ENCODE measurements at regions not wholly inside any gene's neighbourhood (a gene's known extent, or its start where the extent isn't known, plus 50 kb on each side); places are given as distances from the start of the nearest gene placed in this dataset.

DNA sequence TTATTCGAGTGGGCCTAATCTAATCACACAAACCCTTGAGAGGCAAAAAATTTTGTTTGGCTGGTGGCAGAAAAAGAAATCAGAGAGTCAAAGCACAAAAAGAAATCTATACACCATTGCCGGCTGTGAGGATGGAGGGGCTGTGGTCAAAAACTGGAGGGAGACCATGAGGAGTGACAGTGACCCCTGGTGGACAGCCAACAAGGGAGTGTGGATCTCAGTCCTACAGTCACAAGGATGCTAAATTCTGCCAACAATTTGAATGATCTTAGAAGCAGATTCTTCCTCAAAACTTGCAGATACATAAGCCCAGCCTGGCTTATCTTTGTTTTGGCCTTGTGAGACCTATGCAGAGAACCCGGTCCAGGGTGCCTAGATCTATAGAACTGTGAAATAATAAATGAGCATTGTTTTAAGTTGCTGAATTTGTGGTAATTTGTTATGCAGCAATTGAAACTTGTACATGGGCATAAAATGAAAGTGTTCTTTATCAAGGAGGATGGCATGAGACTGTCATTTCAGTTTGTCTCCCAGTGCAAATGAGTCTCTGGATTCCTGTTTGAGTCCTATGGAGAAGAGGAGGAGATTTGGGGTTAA is 103.0 kb upstream of the ARHGEF26 start:
- FAIRE-seq = peak; percentile 70

DNA sequence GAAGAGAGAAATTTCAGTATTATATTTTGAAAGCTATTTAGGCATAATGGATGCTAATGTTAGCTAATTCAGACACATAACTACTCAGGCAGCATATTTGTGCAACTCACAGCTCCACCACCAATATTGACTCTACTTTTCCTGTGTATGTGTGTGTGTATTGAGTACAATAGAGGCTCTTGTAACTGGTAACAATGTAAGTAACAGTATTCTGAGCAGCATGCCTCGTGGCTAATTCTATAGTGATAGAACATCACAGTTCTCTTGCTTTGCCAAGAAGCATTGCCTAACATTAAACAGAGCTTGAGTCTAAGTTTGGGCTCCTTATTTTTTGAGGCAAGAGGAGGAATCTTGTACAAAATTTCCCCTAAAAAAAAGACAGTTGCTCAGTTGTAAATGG is 98.6 kb upstream of the ARHGEF26 start:
- DNase-seq (ENCODE audit: insufficient read length) (no peak), FAIRE-seq (no peak)
- TF ChIP-seq POLR2A (IDR thresholded peaks at IDR 0.05; ENCODE audit: low read depth, low read length) (no peak), POLR2AphosphoS5 (IDR thresholded peaks at IDR 0.05; ENCODE audit: low read depth, low read length) (no peak), TAF1 (IDR thresholded peaks at IDR 0.05; ENCODE audit: borderline replicate concordance, low read depth, low read length) (no peak)

More for the DNA sequence above, 103.0 kb upstream of the ARHGEF26 start:
- DNase-seq (ENCODE audit: insufficient read length) = peak; percentile 0
- TF ChIP-seq TAF1 (IDR thresholded peaks at IDR 0.05; ENCODE audit: borderline replicate concordance, low read depth, low read length) = no peak
- no peak for TF ChIP-seq POLR2A (IDR thresholded peaks at IDR 0.05; ENCODE audit: low read depth, low read length)
- no peak for TF ChIP-seq POLR2AphosphoS5 (IDR thresholded peaks at IDR 0.05; ENCODE audit: low read depth, low read length)

DNA sequence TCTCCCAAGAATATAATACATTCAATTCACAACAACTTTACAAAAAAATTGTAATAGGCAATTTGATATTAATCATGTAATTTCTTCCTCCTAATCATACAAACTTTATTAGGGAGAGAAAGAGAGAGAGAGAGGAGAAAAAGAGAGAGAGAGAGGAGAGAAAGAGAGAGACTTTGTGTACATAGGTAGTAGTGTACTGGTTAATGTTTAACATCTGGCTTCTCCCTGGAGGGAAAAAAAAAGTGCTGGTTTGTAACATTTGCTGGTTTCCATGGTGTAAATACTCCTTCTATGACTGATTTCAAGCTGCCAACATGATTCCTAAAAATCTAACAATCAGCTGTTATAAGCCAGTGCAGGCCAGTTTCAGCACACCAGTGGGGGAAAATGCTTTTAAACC is 98.0 kb upstream of the ARHGEF26 start:
- TF ChIP-seq POLR2A (IDR thresholded peaks at IDR 0.05; ENCODE audit: low read depth, low read length) = no peak
- TF ChIP-seq TAF1 (IDR thresholded peaks at IDR 0.05; ENCODE audit: borderline replicate concordance, low read depth, low read length) = no peak
- no peak for DNase-seq (ENCODE audit: insufficient read length)
- no peak for FAIRE-seq

DNA sequence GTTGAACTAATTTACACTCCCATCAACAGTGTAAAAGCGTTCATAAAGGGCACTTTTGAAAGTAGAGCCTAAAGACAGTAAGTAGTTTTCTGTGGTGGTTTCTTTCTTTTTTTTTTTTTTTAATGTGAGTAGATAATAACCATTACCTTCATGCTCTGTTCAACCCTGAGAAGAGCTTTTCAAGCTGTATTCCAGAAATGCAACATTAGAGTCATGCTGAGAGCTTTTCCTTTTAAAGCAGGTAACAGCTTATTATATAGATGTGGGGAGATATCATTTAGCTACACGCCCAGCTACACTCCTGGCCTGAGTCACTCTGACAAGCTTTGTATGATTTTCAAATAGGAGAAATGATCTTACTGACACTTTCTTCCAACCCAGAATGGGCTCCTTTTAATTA is 96.2 kb upstream of the ARHGEF26 start:
- FAIRE-seq = no peak
- TF ChIP-seq POLR2A (IDR thresholded peaks at IDR 0.05; ENCODE audit: low read depth, low read length) (no peak), TAF1 (IDR thresholded peaks at IDR 0.05; ENCODE audit: borderline replicate concordance, low read depth, low read length) (no peak), POLR2AphosphoS5 (IDR thresholded peaks at IDR 0.05; ENCODE audit: low read depth, low read length) (no peak)

DNA sequence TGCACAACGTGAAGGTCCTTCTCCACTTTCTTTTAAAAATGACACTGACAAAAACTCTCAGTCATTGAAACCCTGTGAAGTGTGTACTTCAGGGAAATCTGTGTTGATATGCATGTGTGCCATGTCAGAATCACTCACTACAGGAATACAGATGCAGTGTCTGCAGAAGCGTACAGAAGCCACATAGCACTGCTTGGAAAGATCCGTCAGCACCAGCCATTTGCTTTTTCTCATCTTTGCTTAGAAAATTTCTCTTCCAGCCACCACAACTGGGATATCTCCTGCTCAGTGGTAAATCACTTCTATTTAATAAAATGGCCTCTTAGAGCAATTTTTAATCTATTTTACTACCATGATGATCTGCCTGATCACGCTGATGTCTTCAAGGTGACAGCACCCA is 91.3 kb upstream of the ARHGEF26 start:
- DNase-seq (ENCODE audit: insufficient read length) (no peak), FAIRE-seq (no peak)
- TF ChIP-seq POLR2AphosphoS5 (IDR thresholded peaks at IDR 0.05; ENCODE audit: low read depth, low read length) (no peak), TAF1 (IDR thresholded peaks at IDR 0.05; ENCODE audit: borderline replicate concordance, low read depth, low read length) (no peak), POLR2A (IDR thresholded peaks at IDR 0.05; ENCODE audit: low read depth, low read length) (no peak)

More for the DNA sequence above, 96.2 kb upstream of the ARHGEF26 start:
- no peak for DNase-seq (ENCODE audit: insufficient read length)

DNA sequence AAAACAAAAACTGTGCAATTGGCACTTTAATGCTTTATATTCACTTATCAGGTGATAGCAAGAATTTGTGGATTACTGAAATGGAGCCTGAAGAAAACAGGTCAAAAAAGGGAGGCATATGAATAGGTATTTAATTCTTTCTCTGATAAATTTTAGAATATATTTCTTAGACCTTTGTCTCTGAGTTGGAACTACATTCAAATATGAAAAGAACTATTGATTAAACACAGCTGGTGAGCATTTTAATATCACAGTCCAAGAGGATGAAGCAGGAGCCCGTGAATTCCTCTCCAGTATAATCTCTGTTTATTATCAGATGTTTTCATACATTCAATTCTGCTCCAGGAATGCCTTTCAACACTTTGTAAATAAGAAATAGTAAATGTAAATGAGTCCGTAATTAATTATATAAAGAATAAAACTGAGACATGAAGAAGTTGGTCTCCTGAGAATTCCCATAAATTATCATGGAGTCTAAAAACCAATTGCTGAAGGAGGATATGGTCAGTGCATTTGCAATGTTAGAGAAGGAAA is 86.3 kb upstream of the ARHGEF26 start:
- FAIRE-seq (no peak), DNase-seq (ENCODE audit: insufficient read length) (no peak)
- TF ChIP-seq POLR2A (IDR thresholded peaks at IDR 0.05; ENCODE audit: low read depth, low read length) (no peak), TAF1 (IDR thresholded peaks at IDR 0.05; ENCODE audit: borderline replicate concordance, low read depth, low read length) (no peak), POLR2AphosphoS5 (IDR thresholded peaks at IDR 0.05; ENCODE audit: low read depth, low read length) (no peak)

DNA sequence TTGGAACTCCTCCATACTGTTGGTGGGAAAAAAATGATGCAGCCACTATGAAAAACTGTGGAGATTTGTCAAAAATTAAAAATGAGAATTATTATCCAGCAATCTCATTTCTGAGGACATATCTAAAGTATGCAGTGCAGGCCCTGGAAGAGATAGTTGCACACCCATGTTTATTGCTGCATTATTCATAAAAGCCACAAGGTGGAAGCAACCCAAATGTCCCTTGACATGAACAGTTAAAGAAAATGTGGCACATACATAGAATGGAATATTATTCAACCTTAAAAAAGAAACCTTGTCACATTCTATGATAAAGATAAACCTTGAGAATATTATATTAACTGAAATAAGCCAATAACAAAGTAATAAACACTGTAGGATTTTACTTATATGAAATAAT is 80.9 kb upstream of the ARHGEF26 start:
- no peak for DNase-seq (ENCODE audit: insufficient read length)
- TF ChIP-seq POLR2A (IDR thresholded peaks at IDR 0.05; ENCODE audit: low read depth, low read length) (no peak), POLR2AphosphoS5 (IDR thresholded peaks at IDR 0.05; ENCODE audit: low read depth, low read length) (no peak), TAF1 (IDR thresholded peaks at IDR 0.05; ENCODE audit: borderline replicate concordance, low read depth, low read length) (no peak)
- no peak for FAIRE-seq

DNA sequence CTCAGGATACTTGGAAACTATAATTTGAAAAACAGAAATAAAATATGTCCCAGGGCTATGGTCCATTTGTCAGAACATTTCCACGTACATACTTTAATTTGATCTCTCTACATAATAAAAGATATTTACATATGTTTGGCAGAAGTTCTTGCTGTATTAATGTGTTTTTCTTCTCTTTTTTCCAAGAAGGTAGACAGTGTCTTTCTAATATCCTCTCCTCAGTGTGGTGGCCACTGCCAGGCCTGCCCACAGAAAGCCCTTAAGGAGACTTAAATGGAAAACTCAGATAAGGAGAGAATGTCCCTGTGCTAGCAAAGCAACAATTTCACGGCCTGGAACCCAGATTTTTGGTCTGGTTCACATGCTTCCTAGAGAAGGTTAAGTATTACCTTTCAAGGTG is 76.5 kb upstream of the ARHGEF26 start:
- FAIRE-seq = no peak
- no peak for DNase-seq (ENCODE audit: insufficient read length)
- TF ChIP-seq POLR2A (IDR thresholded peaks at IDR 0.05; ENCODE audit: low read depth, low read length) (no peak), TAF1 (IDR thresholded peaks at IDR 0.05; ENCODE audit: borderline replicate concordance, low read depth, low read length) (no peak), POLR2AphosphoS5 (IDR thresholded peaks at IDR 0.05; ENCODE audit: low read depth, low read length) (no peak)

DNA sequence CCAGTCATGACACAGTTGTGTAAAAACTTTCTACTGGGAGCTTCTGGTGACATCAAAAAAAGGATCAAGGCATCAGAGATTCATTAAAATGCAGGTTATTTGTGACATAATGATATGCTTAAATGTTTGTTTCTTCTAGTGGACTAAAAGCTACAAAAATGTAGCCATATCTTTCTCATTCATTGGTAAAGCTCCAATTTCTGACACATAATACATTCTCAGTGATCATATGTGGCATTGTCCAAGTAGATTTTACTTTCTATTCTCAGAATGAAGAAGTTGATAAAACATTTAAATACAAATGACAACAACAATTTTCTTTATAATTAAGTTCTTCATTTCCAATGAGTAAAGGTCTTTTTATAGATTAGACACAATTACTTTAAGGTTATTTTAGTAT is 71.0 kb upstream of the ARHGEF26 start:
- DNase-seq (ENCODE audit: insufficient read length) = no peak
- TF ChIP-seq POLR2A (IDR thresholded peaks at IDR 0.05; ENCODE audit: low read depth, low read length) (no peak), TAF1 (IDR thresholded peaks at IDR 0.05; ENCODE audit: borderline replicate concordance, low read depth, low read length) (no peak), POLR2AphosphoS5 (IDR thresholded peaks at IDR 0.05; ENCODE audit: low read depth, low read length) (no peak)
- FAIRE-seq = no peak

DNA sequence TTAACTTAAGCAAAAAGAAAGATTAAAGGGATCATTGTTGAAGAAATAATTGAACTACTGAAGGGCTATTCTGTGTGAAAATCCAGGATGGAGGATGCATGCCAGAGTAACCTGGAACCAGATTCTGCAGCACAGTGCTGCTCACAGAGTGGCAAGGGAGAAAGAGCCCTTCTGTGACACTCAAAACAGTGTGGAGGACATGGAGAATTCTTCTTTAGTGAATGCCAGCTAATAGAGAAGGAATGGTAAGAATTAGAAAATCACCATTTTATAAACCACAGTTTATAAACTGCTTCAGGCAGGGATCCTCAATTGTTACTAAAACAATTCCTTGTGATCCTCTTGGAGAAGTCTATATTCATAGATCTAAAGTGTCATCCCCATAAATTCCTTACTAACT is 70.4 kb upstream of the ARHGEF26 start:
- no peak for TF ChIP-seq POLR2A (IDR thresholded peaks at IDR 0.05; ENCODE audit: low read depth, low read length)
- TF ChIP-seq POLR2AphosphoS5 (IDR thresholded peaks at IDR 0.05; ENCODE audit: low read depth, low read length) = no peak
- TF ChIP-seq TAF1 (IDR thresholded peaks at IDR 0.05; ENCODE audit: borderline replicate concordance, low read depth, low read length) = no peak
- DNase-seq (ENCODE audit: insufficient read length) (no peak), FAIRE-seq (no peak)

DNA sequence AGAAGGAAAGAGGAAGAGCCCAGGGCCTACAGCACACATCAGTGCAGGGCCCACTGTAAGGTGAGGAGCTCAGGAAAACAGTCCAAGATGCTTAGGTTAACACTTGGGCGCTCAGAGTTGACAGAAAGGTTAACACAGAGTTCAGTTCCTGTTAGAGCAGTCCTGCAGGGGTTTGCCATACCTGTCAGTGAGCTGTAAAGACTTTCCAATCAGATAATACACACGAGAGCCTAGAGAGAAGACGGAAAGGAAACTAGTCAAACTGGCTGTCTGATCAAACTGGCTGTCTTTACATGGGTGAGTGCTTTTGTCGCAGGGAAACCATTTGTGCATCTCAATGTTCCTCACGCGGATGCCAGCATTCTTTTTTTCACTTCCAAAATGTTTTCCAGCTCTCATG is 61.4 kb upstream of the ARHGEF26 start:
- FAIRE-seq = no peak
- TF ChIP-seq POLR2A (IDR thresholded peaks at IDR 0.05; ENCODE audit: low read depth, low read length) = no peak
- TF ChIP-seq POLR2AphosphoS5 (IDR thresholded peaks at IDR 0.05; ENCODE audit: low read depth, low read length) = no peak
- DNase-seq (ENCODE audit: insufficient read length) = no peak

DNA sequence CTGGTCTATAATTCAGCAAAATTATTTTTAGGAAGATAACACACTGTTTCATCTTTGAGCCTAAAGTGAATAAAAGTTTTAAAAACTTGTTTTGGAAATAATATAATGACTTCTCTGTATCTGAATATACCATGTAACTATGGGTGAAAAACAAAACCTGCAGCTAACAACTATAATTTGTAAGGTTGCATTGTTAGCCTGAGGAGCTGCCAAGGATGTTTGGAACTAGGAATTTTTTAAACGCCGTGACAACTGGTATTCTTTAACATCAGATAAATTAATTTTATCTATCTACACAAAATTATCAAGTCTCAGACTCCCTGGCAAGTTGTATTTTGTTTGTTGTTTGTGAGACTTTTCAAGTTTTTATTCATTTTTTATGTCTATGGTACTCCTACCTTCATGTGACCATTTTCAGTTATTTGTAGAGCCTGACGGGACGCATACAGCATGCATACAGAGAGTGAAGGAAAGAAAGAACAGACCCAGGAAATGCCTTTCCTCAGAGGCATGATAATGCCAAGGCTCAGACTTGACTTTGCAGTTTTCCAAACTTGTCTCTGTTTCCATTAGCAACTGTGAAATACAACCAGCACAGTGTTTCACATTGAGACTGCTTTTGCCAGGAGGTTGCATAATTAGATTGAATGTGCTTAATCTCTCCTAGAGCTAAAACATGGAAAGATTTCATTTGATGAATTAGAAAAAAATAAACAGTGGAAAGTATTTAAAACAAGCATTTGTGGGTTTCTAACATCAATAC is 60.8 kb upstream of the ARHGEF26 start:
- FAIRE-seq (no peak), DNase-seq (ENCODE audit: insufficient read length) (no peak)
- TF ChIP-seq POLR2A (IDR thresholded peaks at IDR 0.05; ENCODE audit: low read depth, low read length) = no peak
- TF ChIP-seq TAF1 (IDR thresholded peaks at IDR 0.05; ENCODE audit: borderline replicate concordance, low read depth, low read length) = no peak
- no peak for TF ChIP-seq POLR2AphosphoS5 (IDR thresholded peaks at IDR 0.05; ENCODE audit: low read depth, low read length)
